ENCODE measurements at regions not wholly inside any gene's neighbourhood (a gene's known extent, or its start where the extent isn't known, plus 50 kb on each side); places are given as distances from the start of the nearest gene placed in this dataset.

DNA sequence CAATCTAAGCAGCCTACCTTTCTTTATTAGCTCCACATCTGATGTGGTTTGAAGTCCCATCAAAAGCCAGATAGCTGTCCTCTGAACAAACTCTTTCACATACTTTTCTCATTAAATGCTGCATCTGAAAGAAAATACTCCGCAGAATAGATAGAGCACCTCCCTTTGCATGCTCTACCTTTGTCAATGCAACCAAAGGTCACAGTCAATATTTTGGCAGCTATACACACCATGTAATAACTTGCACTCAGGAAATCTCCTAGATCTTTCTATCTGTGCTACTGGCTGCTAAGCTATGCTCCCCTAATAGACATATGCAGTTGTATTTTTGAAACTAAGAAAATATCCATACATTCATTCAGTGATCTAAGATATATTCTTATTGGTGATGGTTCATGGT, 204.8 kb upstream of the ARRDC4 start:
- H2AFZ ChIP-seq (ENCODE audit: low read length): no peak overlapping the region
- H3K4me2 ChIP-seq (ENCODE audit: low read depth, low read length): no peak overlapping the region
- H3K27ac ChIP-seq (ENCODE audit: extremely low read length, insufficient read depth, low read length): no peak overlapping the region
- no peaks in the 10 kb centered on the region for H4K20me1 ChIP-seq (ENCODE audit: insufficient read depth, low read length)
- in situ Hi-C loops (cut with HindIII; ENCODE audit: extremely low pct_ligation_motif_present, low pct_unique_long_range_greater_than_20kb): loop anchor here (25.0 kb wide), 1 partner anchor 1393 kb away; no protein-coding TSS in a partner anchor
- intact Hi-C loops (cut with micrococcal nuclease; ENCODE audit: unreplicated experiment): loop anchor here (5.0 kb wide), 1 partner anchor 518 kb away; no protein-coding TSS in a partner anchor
- no peak for FAIRE-seq
- H3K79me2 ChIP-seq (ENCODE audit: insufficient read depth, low read length): no peaks in the 10 kb centered on the region
- peaks cover 0 to 2% of the 10 kb centered on the region in 2 experiments; a peak in 1 of 5 replicates for H3K27me3 ChIP-seq (ENCODE audit: control insufficient read depth in 1 of 2, insufficient read depth in 2 of 2, low read length in 2 of 2)
- H3K4me1 ChIP-seq (ENCODE audit: insufficient read depth, low read length): no peaks in the 10 kb centered on the region
- DNase-seq (ENCODE audit: low spot score): no peak
- ChIA-PET CTCF (ENCODE audit: low intra/inter-chr PET ratio, low total read pairs) (no interaction called here), POLR2A (no interaction called here)
- no peak for ATAC-seq
- H3K9me3 ChIP-seq (ENCODE audit: low read length): no peaks in the 10 kb centered on the region
- no peaks in the 10 kb centered on the region for H3K36me3 ChIP-seq (replicated peaks in 1 of 2; ENCODE audit: control insufficient read depth in 1 of 2, insufficient read depth in 2 of 2, low read length in 2 of 2)
- H3K9ac ChIP-seq (ENCODE audit: insufficient read depth, low read depth, low read length): no peak overlapping the region
- H3K4me3 ChIP-seq (replicated peaks in 1 of 3; ENCODE audit: insufficient read depth in 1 of 3, low read depth in 2 of 3, low read length in 3 of 3): no peak overlapping the region
- BruUV-seq (replicated peaks): no TSS peak
- WGBS (ENCODE audit: low lambda C conversion rate): 32% methylated on average over 1 of the region's 1 CpG
- TF ChIP-seq, protein P1, sequence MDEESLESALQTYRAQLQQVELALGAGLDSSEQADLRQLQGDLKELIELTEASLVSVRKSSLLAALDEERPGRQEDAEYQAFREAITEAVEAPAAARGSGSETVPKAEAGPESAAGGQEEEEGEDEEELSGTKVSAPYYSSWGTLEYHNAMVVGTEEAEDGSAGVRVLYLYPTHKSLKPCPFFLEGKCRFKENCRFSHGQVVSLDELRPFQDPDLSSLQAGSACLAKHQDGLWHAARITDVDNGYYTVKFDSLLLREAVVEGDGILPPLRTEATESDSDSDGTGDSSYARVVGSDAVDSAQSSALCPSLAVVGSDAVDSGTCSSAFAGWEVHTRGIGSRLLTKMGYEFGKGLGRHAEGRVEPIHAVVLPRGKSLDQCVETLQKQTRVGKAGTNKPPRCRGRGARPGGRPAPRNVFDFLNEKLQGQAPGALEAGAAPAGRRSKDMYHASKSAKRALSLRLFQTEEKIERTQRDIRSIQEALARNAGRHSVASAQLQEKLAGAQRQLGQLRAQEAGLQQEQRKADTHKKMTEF (CRISPR knock-in tag; IDR thresholded peaks at IDR 0.05): no peak
- TF ChIP-seq, protein P2, sequence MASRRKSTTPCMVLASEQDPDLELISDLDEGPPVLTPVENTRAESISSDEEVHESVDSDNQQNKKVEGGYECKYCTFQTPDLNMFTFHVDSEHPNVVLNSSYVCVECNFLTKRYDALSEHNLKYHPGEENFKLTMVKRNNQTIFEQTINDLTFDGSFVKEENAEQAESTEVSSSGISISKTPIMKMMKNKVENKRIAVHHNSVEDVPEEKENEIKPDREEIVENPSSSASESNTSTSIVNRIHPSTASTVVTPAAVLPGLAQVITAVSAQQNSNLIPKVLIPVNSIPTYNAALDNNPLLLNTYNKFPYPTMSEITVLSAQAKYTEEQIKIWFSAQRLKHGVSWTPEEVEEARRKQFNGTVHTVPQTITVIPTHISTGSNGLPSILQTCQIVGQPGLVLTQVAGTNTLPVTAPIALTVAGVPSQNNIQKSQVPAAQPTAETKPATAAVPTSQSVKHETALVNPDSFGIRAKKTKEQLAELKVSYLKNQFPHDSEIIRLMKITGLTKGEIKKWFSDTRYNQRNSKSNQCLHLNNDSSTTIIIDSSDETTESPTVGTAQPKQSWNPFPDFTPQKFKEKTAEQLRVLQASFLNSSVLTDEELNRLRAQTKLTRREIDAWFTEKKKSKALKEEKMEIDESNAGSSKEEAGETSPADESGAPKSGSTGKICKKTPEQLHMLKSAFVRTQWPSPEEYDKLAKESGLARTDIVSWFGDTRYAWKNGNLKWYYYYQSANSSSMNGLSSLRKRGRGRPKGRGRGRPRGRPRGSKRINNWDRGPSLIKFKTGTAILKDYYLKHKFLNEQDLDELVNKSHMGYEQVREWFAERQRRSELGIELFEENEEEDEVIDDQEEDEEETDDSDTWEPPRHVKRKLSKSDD (CRISPR knock-in tag; IDR thresholded peaks at IDR 0.05; ENCODE audit: low read depth): no peak
- TF ChIP-seq CBFB (CRISPR knock-in tag; IDR thresholded peaks at IDR 0.05) (no peak), DZIP1 (CRISPR knock-in tag; IDR thresholded peaks at IDR 0.05) (no peak), SRSF4 (IDR thresholded peaks at IDR 0.05; ENCODE audit: low read depth, low read length, poor library complexity, severe bottlenecking) (no peak), HNRNPUL1 (IDR thresholded peaks at IDR 0.05; ENCODE audit: low read depth, low read length) (no peak), NFE2L2 (IDR thresholded peaks at IDR 0.05; ENCODE audit: low read length) (no peak)
- TF ChIP-seq, protein P3, sequence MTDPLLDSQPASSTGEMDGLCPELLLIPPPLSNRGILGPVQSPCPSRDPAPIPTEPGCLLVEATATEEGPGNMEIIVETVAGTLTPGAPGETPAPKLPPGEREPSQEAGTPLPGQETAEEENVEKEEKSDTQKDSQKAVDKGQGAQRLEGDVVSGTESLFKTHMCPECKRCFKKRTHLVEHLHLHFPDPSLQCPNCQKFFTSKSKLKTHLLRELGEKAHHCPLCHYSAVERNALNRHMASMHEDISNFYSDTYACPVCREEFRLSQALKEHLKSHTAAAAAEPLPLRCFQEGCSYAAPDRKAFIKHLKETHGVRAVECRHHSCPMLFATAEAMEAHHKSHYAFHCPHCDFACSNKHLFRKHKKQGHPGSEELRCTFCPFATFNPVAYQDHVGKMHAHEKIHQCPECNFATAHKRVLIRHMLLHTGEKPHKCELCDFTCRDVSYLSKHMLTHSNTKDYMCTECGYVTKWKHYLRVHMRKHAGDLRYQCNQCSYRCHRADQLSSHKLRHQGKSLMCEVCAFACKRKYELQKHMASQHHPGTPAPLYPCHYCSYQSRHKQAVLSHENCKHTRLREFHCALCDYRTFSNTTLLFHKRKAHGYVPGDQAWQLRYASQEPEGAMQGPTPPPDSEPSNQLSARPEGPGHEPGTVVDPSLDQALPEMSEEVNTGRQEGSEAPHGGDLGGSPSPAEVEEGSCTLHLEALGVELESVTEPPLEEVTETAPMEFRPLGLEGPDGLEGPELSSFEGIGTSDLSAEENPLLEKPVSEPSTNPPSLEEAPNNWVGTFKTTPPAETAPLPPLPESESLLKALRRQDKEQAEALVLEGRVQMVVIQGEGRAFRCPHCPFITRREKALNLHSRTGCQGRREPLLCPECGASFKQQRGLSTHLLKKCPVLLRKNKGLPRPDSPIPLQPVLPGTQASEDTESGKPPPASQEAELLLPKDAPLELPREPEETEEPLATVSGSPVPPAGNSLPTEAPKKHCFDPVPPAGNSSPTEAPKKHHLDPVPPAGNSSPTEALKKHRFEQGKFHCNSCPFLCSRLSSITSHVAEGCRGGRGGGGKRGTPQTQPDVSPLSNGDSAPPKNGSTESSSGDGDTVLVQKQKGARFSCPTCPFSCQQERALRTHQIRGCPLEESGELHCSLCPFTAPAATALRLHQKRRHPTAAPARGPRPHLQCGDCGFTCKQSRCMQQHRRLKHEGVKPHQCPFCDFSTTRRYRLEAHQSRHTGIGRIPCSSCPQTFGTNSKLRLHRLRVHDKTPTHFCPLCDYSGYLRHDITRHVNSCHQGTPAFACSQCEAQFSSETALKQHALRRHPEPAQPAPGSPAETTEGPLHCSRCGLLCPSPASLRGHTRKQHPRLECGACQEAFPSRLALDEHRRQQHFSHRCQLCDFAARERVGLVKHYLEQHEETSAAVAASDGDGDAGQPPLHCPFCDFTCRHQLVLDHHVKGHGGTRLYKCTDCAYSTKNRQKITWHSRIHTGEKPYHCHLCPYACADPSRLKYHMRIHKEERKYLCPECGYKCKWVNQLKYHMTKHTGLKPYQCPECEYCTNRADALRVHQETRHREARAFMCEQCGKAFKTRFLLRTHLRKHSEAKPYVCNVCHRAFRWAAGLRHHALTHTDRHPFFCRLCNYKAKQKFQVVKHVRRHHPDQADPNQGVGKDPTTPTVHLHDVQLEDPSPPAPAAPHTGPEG (CRISPR knock-in tag; IDR thresholded peaks at IDR 0.05): no peak

Measured in HepG2 (cell line).